ENCODE measurements at regions not wholly inside any gene's neighbourhood (a gene's known extent, or its start where the extent isn't known, plus 50 kb on each side); places are given as distances from the start of the nearest gene placed in this dataset.

DNA sequence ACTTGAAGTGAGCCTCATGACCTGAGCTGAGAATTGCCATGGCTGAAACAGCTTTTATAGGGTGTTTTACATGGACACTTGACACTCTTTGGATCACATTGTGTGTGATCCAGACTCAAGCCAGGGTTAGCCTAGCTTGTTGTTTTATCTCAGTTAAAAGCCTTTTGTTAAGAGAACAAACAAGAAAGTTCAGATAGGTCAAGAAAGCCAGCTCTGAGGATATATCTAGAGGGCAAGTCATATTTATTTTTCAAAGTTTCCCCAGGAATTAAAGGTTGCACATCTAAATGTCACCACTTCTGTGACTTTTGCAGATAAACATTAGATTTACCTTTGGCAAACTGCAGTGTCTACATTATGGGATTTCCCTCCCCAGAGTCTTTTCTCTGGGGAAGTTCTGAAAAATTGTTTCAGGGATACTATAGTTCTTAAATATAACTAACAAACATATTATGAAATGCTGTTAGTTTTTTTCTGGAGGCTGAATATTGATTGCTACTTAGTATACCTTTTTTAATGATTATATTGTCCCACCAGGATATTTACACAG, 134.5 kb downstream of the C9orf152 start:
- no peaks in the 10 kb centered on the region for H3K36me3 ChIP-seq (ENCODE audit: control insufficient read depth, insufficient read depth, low read length)
- no peak overlapping the region for H3K4me3 ChIP-seq (ENCODE audit: low read depth, low read length)
- no peaks in the 10 kb centered on the region for H3K4me1 ChIP-seq (ENCODE audit: control insufficient read depth, insufficient read depth, low read length)
- no peaks in the 10 kb centered on the region for H3K27me3 ChIP-seq (ENCODE audit: control insufficient read depth, insufficient read depth, low read length)
- H3K9me3 ChIP-seq (ENCODE audit: control insufficient read depth, insufficient read depth, low read length): no peaks in the 10 kb centered on the region
- DNase-seq (ENCODE audit: low read depth in 4 of 6, low spot score in 6 of 6): no peak
- H3K27ac ChIP-seq (ENCODE audit: low read depth, low read length): no peak overlapping the region

DNA sequence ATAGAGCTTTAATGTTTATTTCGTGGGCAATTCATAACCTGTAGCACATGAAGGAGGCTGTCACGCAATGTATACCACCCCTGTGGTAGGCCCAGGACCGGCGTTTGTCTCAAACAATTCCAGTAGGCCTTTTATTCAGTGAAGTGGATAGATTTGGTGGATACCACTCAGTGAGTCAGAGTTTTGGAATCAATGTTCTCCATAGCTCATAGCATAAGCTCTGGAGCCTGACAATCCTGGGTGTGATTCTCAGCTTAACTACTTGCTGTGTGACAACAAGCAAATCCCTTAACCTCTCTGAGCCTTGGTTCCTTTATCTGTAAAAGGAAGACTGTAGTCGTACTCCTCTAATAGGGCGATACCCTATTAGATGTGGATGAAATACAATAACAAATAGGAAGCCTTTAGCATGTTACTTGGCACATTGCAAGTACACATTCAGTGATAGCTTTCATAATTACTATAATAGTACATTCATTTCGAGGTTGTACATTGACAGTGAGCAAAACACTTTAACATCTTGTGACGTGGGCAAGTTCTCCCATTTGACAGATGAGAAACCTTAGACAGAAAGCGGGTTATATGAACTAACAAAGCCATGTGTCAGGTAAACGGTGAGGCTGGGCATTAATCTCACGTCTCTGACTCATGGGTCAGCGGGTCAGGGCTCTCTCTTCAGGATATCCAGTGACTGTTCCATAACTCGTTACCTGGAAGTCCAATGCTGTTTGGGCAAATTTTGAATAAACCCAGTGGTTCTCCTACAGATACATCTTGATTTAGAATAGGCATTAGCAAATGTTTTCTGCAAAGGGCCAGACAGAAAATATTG, 130.8 kb downstream of the C9orf152 start:
- Histone ChIP-seq H3K36me3 (ENCODE audit: control insufficient read depth, insufficient read depth, low read length) (no peaks in the 10 kb centered on the region), H3K9me3 (ENCODE audit: control insufficient read depth, insufficient read depth, low read length) (no peaks in the 10 kb centered on the region)

DNA sequence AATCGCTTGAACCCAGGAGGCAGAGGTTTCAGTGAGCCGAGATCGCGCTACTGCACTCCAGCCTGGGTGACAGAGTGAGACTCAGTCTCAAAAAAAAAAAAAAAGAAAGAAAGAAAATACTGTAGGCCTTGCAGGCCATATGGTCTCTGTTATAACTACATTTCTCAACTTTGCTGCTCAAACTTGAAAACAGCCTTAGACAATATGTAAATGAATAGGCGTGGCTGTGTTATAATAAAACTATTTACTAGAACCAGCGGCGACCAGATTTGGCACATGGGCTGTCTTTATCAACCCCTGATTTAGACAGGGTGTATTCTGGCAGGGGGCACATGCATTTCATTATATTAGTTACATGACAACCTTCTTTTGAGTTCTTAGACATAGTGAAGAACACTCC, 130.0 kb downstream of the C9orf152 start:
- Histone ChIP-seq H3K36me3 (ENCODE audit: control insufficient read depth, insufficient read depth, low read length) (no peaks in the 10 kb centered on the region), H3K27me3 (ENCODE audit: control insufficient read depth, insufficient read depth, low read length) (no peaks in the 10 kb centered on the region), H3K4me1 (ENCODE audit: control insufficient read depth, insufficient read depth, low read length) (peaks cover 3% of the 10 kb centered on the region), H3K27ac (ENCODE audit: low read depth, low read length) (no peak overlapping the region), H3K4me3 (ENCODE audit: low read depth, low read length) (no peak overlapping the region), H3K9me3 (ENCODE audit: control insufficient read depth, insufficient read depth, low read length) (no peaks in the 10 kb centered on the region)
- DNase-seq (ENCODE audit: low read depth in 4 of 6, low spot score in 6 of 6): no peak
- no CpG with 5 or more reads among the region's 7 CpGs for WGBS (ENCODE audit: insufficient coverage)

More for the DNA sequence above, 130.8 kb downstream of the C9orf152 start:
- DNase-seq (ENCODE audit: low read depth in 4 of 6, low spot score in 6 of 6): no peak
- peaks cover 3% of the 10 kb centered on the region for H3K4me1 ChIP-seq (ENCODE audit: control insufficient read depth, insufficient read depth, low read length)
- no peak overlapping the region for H3K4me3 ChIP-seq (ENCODE audit: low read depth, low read length)
- no peak overlapping the region for H3K27ac ChIP-seq (ENCODE audit: low read depth, low read length)
- H3K27me3 ChIP-seq (ENCODE audit: control insufficient read depth, insufficient read depth, low read length): no peaks in the 10 kb centered on the region
- 100% methylated on average over 4 of the region's 13 CpGs for WGBS (ENCODE audit: insufficient coverage)

DNA sequence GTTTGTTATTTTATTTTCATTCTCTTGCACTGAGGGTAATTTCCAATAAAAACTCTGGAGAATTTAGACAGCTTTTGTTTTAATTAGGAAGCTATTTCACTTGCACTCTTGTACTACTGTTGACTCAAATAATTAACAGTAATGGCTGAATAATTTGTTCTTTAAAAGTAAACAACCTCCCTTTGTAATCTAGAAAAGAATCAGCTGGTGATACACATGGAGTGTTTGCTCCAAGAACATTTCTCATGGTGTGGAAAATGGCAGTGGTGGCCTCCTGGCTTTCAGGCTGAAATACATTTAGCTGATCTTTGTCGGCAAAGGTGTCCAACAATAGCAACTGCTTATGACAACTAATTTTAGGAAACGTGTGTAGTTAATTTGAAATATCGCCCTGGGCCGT, 129.4 kb downstream of the C9orf152 start:
- no peak overlapping the region for H3K4me3 ChIP-seq (ENCODE audit: low read depth, low read length)
- DNase-seq (ENCODE audit: low read depth in 4 of 6, low spot score in 6 of 6): peak in 1 of 6 donors; percentile 56
- H3K9me3 ChIP-seq (ENCODE audit: control insufficient read depth, insufficient read depth, low read length): no peaks in the 10 kb centered on the region
- peaks cover 3% of the 10 kb centered on the region for H3K4me1 ChIP-seq (ENCODE audit: control insufficient read depth, insufficient read depth, low read length)
- WGBS (ENCODE audit: insufficient coverage): no CpG with 5 or more reads among the region's 4 CpGs
- no peaks in the 10 kb centered on the region for H3K36me3 ChIP-seq (ENCODE audit: control insufficient read depth, insufficient read depth, low read length)
- no peak overlapping the region for H3K27ac ChIP-seq (ENCODE audit: low read depth, low read length)
- no peaks in the 10 kb centered on the region for H3K27me3 ChIP-seq (ENCODE audit: control insufficient read depth, insufficient read depth, low read length)

- Histone ChIP-seq H3K4me3 (ENCODE audit: low read depth, low read length) (no peak overlapping the region), H3K27me3 (ENCODE audit: control insufficient read depth, insufficient read depth, low read length) (no peaks in the 10 kb centered on the region), H3K36me3 (ENCODE audit: control insufficient read depth, insufficient read depth, low read length) (no peaks in the 10 kb centered on the region), H3K9me3 (ENCODE audit: control insufficient read depth, insufficient read depth, low read length) (no peaks in the 10 kb centered on the region), H3K4me1 (ENCODE audit: control insufficient read depth, insufficient read depth, low read length) (peaks cover 3% of the 10 kb centered on the region), H3K27ac (ENCODE audit: low read depth, low read length) (peak overlapping the region; percentile 57)
- 87% methylated on average over 3 of the region's 3 CpGs for WGBS (ENCODE audit: insufficient coverage)
- DNase-seq (ENCODE audit: low read depth in 4 of 6, low spot score in 6 of 6): no peak
Measured at GRCh38 chr9:110081395-110081794, 126.6 kb downstream of the C9orf152 start.

DNA sequence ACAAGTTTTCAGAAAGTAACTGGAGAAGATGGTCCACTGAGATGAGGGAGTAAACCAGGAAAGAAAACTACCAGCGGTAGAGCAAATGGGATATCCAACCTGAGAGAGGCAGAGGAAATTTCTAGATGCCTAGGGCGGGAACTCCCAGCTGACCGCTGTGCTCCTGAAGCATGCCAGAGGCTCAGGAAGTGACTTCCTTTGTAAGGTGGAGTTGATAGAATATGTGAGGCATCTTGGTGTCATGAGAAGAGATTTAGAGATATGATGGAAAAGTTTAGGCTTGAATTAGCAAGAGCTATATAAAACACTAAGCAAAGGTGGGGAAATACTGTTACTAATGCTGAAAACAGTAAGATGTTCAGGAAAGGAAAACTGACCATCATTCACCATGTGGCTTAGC, 124.1 kb downstream of the C9orf152 start:
- peaks cover 3% of the 10 kb centered on the region for H3K4me1 ChIP-seq (ENCODE audit: control insufficient read depth, insufficient read depth, low read length)
- no peak overlapping the region for H3K4me3 ChIP-seq (ENCODE audit: low read depth, low read length)
- no peak for DNase-seq (ENCODE audit: low read depth in 4 of 6, low spot score in 6 of 6)
- H3K9me3 ChIP-seq (ENCODE audit: control insufficient read depth, insufficient read depth, low read length): no peaks in the 10 kb centered on the region
- no peaks in the 10 kb centered on the region for H3K27me3 ChIP-seq (ENCODE audit: control insufficient read depth, insufficient read depth, low read length)
- H3K36me3 ChIP-seq (ENCODE audit: control insufficient read depth, insufficient read depth, low read length): no peaks in the 10 kb centered on the region
- WGBS (ENCODE audit: insufficient coverage): 97% methylated on average over 3 of the region's 3 CpGs
- no peak overlapping the region for H3K27ac ChIP-seq (ENCODE audit: low read depth, low read length)

DNA sequence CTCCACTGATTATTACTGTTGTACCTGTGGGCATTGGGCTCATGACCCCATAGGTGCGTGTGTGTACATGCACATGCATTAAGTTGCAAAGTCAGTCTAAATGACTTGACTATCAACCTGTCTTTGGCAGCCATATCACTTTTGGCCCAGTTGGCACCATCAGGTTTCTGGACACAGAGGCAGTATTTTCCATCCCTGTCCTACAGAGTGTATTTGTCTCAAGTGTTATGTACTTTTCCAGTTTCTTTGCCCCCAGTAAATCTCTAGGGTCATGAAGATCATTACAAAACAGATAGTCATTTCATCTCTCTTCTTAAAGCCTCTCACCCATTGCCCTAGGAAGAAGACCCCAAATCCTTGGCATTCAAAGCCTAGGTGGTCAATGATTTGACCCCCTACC, 121.4 kb downstream of the C9orf152 start:
- H3K9me3 ChIP-seq (ENCODE audit: control insufficient read depth, insufficient read depth, low read length): no peaks in the 10 kb centered on the region

DNA sequence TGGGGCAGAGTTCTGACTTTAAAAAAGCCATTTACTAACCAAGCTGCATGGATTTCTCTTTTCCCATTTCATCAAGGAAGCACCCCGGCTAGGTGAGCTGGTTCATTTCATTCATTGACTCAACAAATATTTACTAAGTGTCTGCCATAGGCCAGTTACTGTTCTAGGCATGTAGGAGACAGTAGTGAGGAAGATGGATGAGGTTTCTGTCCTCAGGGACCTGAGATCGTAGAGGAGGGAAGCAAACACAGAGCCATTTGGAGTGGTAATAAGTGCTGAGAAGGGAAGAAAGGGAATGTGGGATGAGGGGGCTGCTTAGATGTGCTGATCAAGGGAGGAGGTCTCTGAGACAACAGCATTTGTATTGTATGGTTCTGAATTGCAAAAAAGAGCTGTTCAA, 120.4 kb downstream of the C9orf152 start:
- Histone ChIP-seq H3K27me3 (ENCODE audit: control insufficient read depth, insufficient read depth, low read length) (no peaks in the 10 kb centered on the region), H3K9me3 (ENCODE audit: control insufficient read depth, insufficient read depth, low read length) (no peaks in the 10 kb centered on the region), H3K36me3 (ENCODE audit: control insufficient read depth, insufficient read depth, low read length) (no peaks in the 10 kb centered on the region), H3K4me1 (ENCODE audit: control insufficient read depth, insufficient read depth, low read length) (no peaks in the 10 kb centered on the region), H3K27ac (ENCODE audit: low read depth, low read length) (no peak overlapping the region), H3K4me3 (ENCODE audit: low read depth, low read length) (no peak overlapping the region)
- WGBS (ENCODE audit: insufficient coverage): 45% methylated on average over 1 of the region's 2 CpGs
- no peak for DNase-seq (ENCODE audit: low read depth in 4 of 6, low spot score in 6 of 6)

More for the DNA sequence above, 121.4 kb downstream of the C9orf152 start:
- no peaks in the 10 kb centered on the region for H3K36me3 ChIP-seq (ENCODE audit: control insufficient read depth, insufficient read depth, low read length)
- peaks cover 1% of the 10 kb centered on the region for H3K4me1 ChIP-seq (ENCODE audit: control insufficient read depth, insufficient read depth, low read length)
- H3K4me3 ChIP-seq (ENCODE audit: low read depth, low read length): no peak overlapping the region
- H3K27me3 ChIP-seq (ENCODE audit: control insufficient read depth, insufficient read depth, low read length): no peaks in the 10 kb centered on the region
- DNase-seq (ENCODE audit: low read depth in 4 of 6, low spot score in 6 of 6): no peak
- no peak overlapping the region for H3K27ac ChIP-seq (ENCODE audit: low read depth, low read length)
- WGBS (ENCODE audit: insufficient coverage): 100% methylated on average over 1 of the region's 1 CpG

DNA sequence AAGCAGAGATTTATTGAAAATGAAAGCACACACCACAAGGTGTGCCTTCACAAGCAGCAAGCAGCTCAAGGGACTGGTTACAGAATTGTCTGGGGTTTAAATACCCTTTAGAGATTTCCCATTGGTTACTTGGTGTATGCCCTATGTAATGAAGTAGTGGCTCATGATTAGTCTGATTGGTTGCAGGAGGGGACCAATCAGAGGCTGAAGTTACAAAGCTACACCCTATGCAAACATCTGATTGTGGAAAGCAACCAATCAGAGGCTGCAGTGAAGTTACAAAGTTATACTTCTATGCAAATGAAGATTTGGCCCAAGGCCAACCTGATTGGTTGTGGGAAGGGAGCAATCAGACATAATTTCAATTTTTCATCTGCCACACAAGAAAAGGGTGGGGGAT, 119.9 kb downstream of the C9orf152 start:
- DNase-seq (ENCODE audit: low read depth in 4 of 6, low spot score in 6 of 6): no peak
- no peaks in the 10 kb centered on the region for H3K9me3 ChIP-seq (ENCODE audit: control insufficient read depth, insufficient read depth, low read length)

GRCh38 chr9:110089681-110090370, 118.1 kb downstream of the C9orf152 start:
- no peak overlapping the region for H3K4me3 ChIP-seq (ENCODE audit: low read depth, low read length)
- peaks cover 2% of the 10 kb centered on the region for H3K4me1 ChIP-seq (ENCODE audit: control insufficient read depth, insufficient read depth, low read length)
- DNase-seq (ENCODE audit: low read depth in 4 of 6, low spot score in 6 of 6): no peak
- H3K36me3 ChIP-seq (ENCODE audit: control insufficient read depth, insufficient read depth, low read length): no peaks in the 10 kb centered on the region
- WGBS (ENCODE audit: insufficient coverage): 92% methylated on average over 10 of the region's 12 CpGs
- no peaks in the 10 kb centered on the region for H3K9me3 ChIP-seq (ENCODE audit: control insufficient read depth, insufficient read depth, low read length)
- H3K27me3 ChIP-seq (ENCODE audit: control insufficient read depth, insufficient read depth, low read length): no peaks in the 10 kb centered on the region
- no peak overlapping the region for H3K27ac ChIP-seq (ENCODE audit: low read depth, low read length)

More for the DNA sequence above, 119.9 kb downstream of the C9orf152 start:
- Histone ChIP-seq H3K4me3 (ENCODE audit: low read depth, low read length) (no peak overlapping the region), H3K36me3 (ENCODE audit: control insufficient read depth, insufficient read depth, low read length) (no peaks in the 10 kb centered on the region), H3K4me1 (ENCODE audit: control insufficient read depth, insufficient read depth, low read length) (no peaks in the 10 kb centered on the region), H3K27ac (ENCODE audit: low read depth, low read length) (no peak overlapping the region), H3K27me3 (ENCODE audit: control insufficient read depth, insufficient read depth, low read length) (no peaks in the 10 kb centered on the region)

Measured in spinal cord (tissue), 9 donors.